Left ventricle myocardium inferior (tissue), 1 donor: ENCODE measurements at regions not wholly inside any gene's neighbourhood (a gene's known extent, or its start where the extent isn't known, plus 50 kb on each side); places are given as distances from the start of the nearest gene placed in this dataset.
A peak's percentile ranks its signal among the peaks of the same experiment; 100 is the strongest.

Experiments
- DNase-seq: peaks from one replicate; pipeline ENCODE4 v3.0.0-alpha.2; 2020
- H3K27ac ChIP-seq: fragments of 200-600 bp; replicated peaks from 2 replicates; pipeline ENCODE4 v1.8.0; 2021
- H3K27me3 ChIP-seq: fragments of 200-600 bp; 2 replicates; pipeline ENCODE4 v1.8.0; 2021; ENCODE audit warnings: low read depth
- H3K36me3 ChIP-seq: fragments of 200-600 bp; 2 replicates; pipeline ENCODE4 v1.8.0; 2021
- H3K4me1 ChIP-seq: fragments of 200-600 bp; 2 replicates; pipeline ENCODE4 v1.8.0; 2021
- H3K4me3 ChIP-seq: fragments of 200-600 bp; 2 replicates; pipeline ENCODE4 v1.8.0; 2021; ENCODE audit warnings: mild to moderate bottlenecking, moderate library complexity
- H3K9me3 ChIP-seq: fragments of 200-600 bp; replicated peaks from 2 replicates; pipeline ENCODE4 v1.8.0; 2021
- intact Hi-C: fragments of 100-400 bp; cut with micrococcal nuclease; formaldehyde crosslinking; loops from one replicate; pipeline ENCODE4 v1.11.0; 2022
- TF ChIP-seq, protein P1 (sequence below): fragments of 200-600 bp; IDR thresholded peaks from 2 replicates; pipeline ENCODE4 v1.8.0; 2021; ENCODE audit warnings: antibody characterized with exemption, mild to moderate bottlenecking, borderline replicate concordance
- donor health status: DM: no; HTN: yes; CAD: no; lungs with severe emphysema.

GRCh38 chr5:173830421-173830820 lies 57.7 kb upstream of the CPEB4 start:
- Histone ChIP-seq H3K27me3 (no peaks in the 10 kb centered on the region), H3K27ac (no peak overlapping the region), H3K4me3 (no peak overlapping the region), H3K36me3 (no peaks in the 10 kb centered on the region), H3K4me1 (peaks cover 8% of the 10 kb centered on the region), H3K9me3 (peaks cover 6% of the 10 kb centered on the region)
- DNase-seq: no peak
- intact Hi-C loops: no loop called here
- TF ChIP-seq, protein P1, sequence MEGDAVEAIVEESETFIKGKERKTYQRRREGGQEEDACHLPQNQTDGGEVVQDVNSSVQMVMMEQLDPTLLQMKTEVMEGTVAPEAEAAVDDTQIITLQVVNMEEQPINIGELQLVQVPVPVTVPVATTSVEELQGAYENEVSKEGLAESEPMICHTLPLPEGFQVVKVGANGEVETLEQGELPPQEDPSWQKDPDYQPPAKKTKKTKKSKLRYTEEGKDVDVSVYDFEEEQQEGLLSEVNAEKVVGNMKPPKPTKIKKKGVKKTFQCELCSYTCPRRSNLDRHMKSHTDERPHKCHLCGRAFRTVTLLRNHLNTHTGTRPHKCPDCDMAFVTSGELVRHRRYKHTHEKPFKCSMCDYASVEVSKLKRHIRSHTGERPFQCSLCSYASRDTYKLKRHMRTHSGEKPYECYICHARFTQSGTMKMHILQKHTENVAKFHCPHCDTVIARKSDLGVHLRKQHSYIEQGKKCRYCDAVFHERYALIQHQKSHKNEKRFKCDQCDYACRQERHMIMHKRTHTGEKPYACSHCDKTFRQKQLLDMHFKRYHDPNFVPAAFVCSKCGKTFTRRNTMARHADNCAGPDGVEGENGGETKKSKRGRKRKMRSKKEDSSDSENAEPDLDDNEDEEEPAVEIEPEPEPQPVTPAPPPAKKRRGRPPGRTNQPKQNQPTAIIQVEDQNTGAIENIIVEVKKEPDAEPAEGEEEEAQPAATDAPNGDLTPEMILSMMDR: no peak

GRCh38 chr5:173831196-173831914 lies 56.8 kb upstream of the CPEB4 start:
- intact Hi-C loops: no loop called here
- Histone ChIP-seq H3K4me3 (no peak overlapping the region), H3K27me3 (no peaks in the 10 kb centered on the region), H3K4me1 (peaks cover 3% of the 10 kb centered on the region), H3K27ac (no peak overlapping the region), H3K9me3 (peaks cover 6% of the 10 kb centered on the region), H3K36me3 (no peaks in the 10 kb centered on the region)
- no peak for DNase-seq
- TF ChIP-seq, protein P1: no peak

DNA sequence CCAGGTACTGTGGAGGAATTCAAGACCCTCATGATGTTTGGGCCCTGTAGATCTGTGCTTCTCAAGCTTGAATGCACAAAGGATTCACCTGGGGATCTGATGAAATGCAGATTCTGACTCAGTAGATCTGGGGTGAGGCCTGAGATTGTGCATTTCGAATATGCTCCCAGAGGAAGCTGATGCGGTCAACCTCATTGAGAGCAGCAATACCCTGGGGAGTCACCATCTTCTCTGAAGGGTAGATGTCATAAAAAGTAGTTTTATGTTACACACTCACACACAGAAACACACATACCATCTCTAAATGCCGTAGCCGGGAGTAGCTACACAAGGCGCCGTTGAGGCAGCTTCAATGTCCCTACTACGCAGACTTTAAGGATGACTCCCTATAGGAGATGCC lies 55.8 kb upstream of the CPEB4 start:
- intact Hi-C loops: no loop called here
- Histone ChIP-seq H3K27me3 (no peaks in the 10 kb centered on the region), H3K4me1 (peaks cover 3% of the 10 kb centered on the region), H3K9me3 (peaks cover 6% of the 10 kb centered on the region), H3K27ac (no peak overlapping the region), H3K4me3 (no peak overlapping the region), H3K36me3 (no peaks in the 10 kb centered on the region)
- DNase-seq: no peak
- TF ChIP-seq, protein P1: no peak

- TF ChIP-seq, protein P1: no peak
- Histone ChIP-seq H3K27me3 (no peaks in the 10 kb centered on the region), H3K4me3 (no peak overlapping the region), H3K9me3 (no peaks in the 10 kb centered on the region), H3K4me1 (peaks cover 3% of the 10 kb centered on the region), H3K27ac (peak overlapping the region; percentile 16), H3K36me3 (no peaks in the 10 kb centered on the region)
- intact Hi-C loops: no loop called here
- no peak for DNase-seq
Measured at GRCh38 chr5:173833196-173833985, 54.8 kb upstream of the CPEB4 start.

DNA sequence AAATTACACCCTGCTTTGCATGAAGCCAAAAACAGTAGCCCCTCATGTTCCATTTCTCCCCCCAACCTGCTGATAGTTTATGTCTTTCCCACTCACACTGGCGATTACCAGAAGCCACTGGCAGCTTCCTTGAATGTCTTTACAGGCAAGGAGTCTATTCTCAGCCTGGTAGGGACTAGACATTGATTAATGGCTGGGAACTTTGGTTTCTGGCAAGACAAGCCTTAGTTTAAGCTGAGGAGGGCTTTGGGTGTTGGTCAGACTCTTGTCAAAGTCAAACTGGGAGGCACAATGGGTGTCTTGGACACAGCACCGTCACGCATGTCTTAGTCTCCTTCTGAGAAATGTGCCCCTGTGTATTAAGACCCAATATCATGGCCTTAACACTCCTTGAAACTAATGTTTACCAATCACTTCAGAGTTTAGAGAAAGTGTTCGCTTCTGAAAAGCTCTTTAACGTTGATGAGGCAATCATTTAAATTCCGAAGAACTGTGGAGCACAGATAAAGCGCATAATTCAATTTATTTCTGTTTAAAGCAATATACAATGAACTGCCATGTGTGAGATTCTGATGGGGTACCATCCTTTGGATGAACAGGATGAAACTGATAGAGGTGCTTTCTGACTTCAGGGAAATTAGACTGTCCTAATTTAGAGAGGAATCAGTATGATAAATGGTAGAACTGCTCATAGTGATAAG lies 53.9 kb upstream of the CPEB4 start:
- no peaks in the 10 kb centered on the region for H3K36me3 ChIP-seq
- no peak for DNase-seq
- H3K4me3 ChIP-seq: no peak overlapping the region
- peaks cover 8% of the 10 kb centered on the region for H3K4me1 ChIP-seq
- intact Hi-C loops: no loop called here
- TF ChIP-seq, protein P1: no peak
- H3K9me3 ChIP-seq: no peaks in the 10 kb centered on the region
- H3K27me3 ChIP-seq: no peaks in the 10 kb centered on the region
- no peak overlapping the region for H3K27ac ChIP-seq
